OCI-LY3 (cell line): ENCODE measurements at regions not wholly inside any gene's neighbourhood (a gene's known extent, or its start where the extent isn't known, plus 50 kb on each side); places are given as distances from the start of the nearest gene placed in this dataset.

Experiments
- EZH2phosphoT487 ChIP-seq: fragments of 200-600 bp; shearing (Covaris generic); IDR thresholded peaks from 2 replicates; pipeline ENCODE4 v1.6.1; 2018; ENCODE audit warnings: antibody characterized with exemption, mixed run types, low read depth
- TF ChIP-seq, protein P1 (sequence below): fragments of 200-600, 300-600 bp; sonication (generic); IDR thresholded peaks from 2 replicates; pipeline ENCODE4 v1.5.1; 2014; ENCODE audit warnings: antibody characterized with exemption, low read length, low read depth

DNA sequence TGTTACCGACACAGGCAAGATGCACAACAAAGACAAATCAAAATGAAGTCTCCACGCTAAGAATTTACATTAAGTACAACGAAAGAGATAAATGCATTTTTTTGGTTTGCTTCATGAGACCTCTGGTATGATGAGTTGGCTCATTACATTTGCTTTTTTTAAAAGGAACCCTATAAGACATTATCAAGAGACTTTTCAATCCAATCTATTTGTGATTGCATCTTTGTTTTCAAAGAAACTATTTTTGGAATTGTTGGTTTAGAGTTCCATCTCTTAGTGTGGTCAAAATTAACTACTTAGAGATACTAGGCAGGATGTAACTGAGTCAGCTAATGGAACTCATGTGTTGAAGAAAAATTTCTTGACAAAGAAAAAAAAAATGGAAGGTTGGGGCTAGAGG, 200.1 kb downstream of the ZC3H11B start:
- TF ChIP-seq, protein P1, sequence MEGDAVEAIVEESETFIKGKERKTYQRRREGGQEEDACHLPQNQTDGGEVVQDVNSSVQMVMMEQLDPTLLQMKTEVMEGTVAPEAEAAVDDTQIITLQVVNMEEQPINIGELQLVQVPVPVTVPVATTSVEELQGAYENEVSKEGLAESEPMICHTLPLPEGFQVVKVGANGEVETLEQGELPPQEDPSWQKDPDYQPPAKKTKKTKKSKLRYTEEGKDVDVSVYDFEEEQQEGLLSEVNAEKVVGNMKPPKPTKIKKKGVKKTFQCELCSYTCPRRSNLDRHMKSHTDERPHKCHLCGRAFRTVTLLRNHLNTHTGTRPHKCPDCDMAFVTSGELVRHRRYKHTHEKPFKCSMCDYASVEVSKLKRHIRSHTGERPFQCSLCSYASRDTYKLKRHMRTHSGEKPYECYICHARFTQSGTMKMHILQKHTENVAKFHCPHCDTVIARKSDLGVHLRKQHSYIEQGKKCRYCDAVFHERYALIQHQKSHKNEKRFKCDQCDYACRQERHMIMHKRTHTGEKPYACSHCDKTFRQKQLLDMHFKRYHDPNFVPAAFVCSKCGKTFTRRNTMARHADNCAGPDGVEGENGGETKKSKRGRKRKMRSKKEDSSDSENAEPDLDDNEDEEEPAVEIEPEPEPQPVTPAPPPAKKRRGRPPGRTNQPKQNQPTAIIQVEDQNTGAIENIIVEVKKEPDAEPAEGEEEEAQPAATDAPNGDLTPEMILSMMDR: no peak
- no peak for TF ChIP-seq EZH2phosphoT487
